ENCODE measurements at regions not wholly inside any gene's neighbourhood (a gene's known extent, or its start where the extent isn't known, plus 50 kb on each side); places are given as distances from the start of the nearest gene placed in this dataset.

DNA sequence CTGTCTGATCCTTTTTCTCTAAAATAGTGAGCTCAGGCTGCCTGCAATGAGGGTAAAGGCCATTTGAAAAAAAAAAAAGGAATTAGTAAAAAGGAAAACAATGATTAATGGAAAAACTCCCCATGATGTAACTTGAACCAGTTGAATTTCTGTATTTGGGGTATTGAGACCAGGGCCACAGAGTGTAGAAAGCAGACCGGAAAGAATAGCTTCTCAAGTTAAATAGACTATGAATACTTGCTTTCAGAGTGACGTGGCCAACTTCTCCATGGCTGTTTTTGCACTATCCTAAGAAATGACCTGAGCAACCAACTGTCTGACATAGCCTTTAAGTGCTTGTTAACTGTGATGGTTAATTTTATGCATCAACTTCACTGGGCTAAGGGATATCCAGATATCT lies 222.1 kb upstream of the INTU start:
- Histone ChIP-seq H3K4me1 (ENCODE audit: low read length) (no peaks in the 10 kb centered on the region), H3K9me3 (ENCODE audit: insufficient read depth, low read length) (no peaks in the 10 kb centered on the region), H3K4me2 (ENCODE audit: low read length) (no peak overlapping the region), H3K4me3 (ENCODE audit: low read length) (no peak overlapping the region), H2AFZ (ENCODE audit: low read depth, low read length) (no peak overlapping the region), H3K79me2 (ENCODE audit: low read length) (no peaks in the 10 kb centered on the region), H3K9ac (ENCODE audit: low read length) (no peak overlapping the region), H3K27ac (ENCODE audit: low read length) (no peak overlapping the region), H3K36me3 (replicated peaks; ENCODE audit: low read depth, low read length) (no peaks in the 10 kb centered on the region), H3K27me3 (ENCODE audit: low read depth, low read length) (no peaks in the 10 kb centered on the region), H4K20me1 (ENCODE audit: insufficient read depth, low read length) (no peaks in the 10 kb centered on the region)
- TF ChIP-seq EZH2phosphoT487 (IDR thresholded peaks at IDR 0.05; ENCODE audit: low read depth) (no peak), CTCF (IDR thresholded peaks at IDR 0.05; ENCODE audit: low read depth, low read length) (no peak)

DNA sequence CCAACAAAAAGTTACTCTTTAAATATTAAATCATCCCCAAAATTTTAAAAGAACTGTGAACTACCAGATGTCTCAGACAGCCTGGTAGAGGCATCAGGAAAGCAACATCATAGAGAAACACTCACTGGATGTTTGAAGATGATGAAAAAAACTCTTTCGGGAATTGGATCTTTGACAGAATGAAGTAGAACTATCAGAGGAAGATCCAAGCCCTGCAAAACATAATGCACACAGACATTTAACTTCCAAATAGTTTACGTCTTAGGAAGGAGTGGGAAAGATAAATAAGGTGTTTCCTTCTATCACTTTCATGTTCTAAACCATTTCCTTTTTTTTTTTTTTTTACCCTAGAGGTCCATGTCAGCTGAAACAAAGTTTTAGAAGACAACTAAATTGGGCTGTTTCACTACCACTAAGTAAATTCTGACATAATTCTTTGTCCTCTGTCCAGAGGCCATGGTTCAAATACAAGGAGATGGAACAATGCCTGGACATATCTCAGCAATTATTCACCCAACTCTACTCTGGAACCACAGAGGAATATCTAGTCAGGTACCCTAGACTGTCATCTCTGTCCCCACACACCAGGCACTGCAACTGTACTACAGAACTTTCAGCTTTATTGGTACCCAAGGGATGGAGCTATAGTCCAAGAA lies 217.7 kb upstream of the INTU start:
- Histone ChIP-seq H3K4me1 (ENCODE audit: low read length) (no peaks in the 10 kb centered on the region), H3K4me3 (ENCODE audit: low read length) (no peak overlapping the region), H3K27ac (ENCODE audit: low read length) (no peak overlapping the region), H3K4me2 (ENCODE audit: low read length) (no peak overlapping the region), H4K20me1 (ENCODE audit: insufficient read depth, low read length) (no peaks in the 10 kb centered on the region), H3K9me3 (ENCODE audit: insufficient read depth, low read length) (no peaks in the 10 kb centered on the region), H3K79me2 (ENCODE audit: low read length) (no peaks in the 10 kb centered on the region), H3K9ac (ENCODE audit: low read length) (no peak overlapping the region), H3K36me3 (replicated peaks; ENCODE audit: low read depth, low read length) (no peaks in the 10 kb centered on the region), H2AFZ (ENCODE audit: low read depth, low read length) (no peak overlapping the region), H3K27me3 (ENCODE audit: low read depth, low read length) (no peaks in the 10 kb centered on the region)
- no peak for TF ChIP-seq CTCF (IDR thresholded peaks at IDR 0.05; ENCODE audit: low read depth, low read length)
- no peak for TF ChIP-seq EZH2phosphoT487 (IDR thresholded peaks at IDR 0.05; ENCODE audit: low read depth)

DNA sequence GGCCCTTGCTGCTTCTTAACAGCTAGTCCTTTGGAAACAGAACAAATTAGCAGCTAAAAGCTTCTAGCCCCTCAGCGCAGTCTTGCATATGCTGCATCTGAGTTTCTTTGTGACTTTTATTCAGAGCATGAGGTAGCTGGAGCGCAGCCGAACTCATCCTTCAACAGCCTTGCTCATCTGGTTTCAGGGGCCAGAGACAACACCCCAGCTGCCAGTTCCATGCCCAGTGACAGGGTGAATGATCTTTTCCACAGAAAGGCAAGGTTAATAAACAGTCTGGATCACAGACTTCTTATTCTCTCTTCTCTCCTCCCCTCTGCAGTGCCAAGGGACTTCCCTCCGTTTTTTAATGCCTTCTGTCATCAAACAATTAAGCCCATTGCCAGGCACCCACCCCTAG lies 216.6 kb upstream of the INTU start:
- H3K27me3 ChIP-seq (ENCODE audit: low read depth, low read length), result no peaks in the 10 kb centered on the region
- no peaks in the 10 kb centered on the region for H3K4me1 ChIP-seq (ENCODE audit: low read length)
- no peaks in the 10 kb centered on the region for H3K36me3 ChIP-seq (replicated peaks; ENCODE audit: low read depth, low read length)
- no peaks in the 10 kb centered on the region for H3K9me3 ChIP-seq (ENCODE audit: insufficient read depth, low read length)
- no peak overlapping the region for H2AFZ ChIP-seq (ENCODE audit: low read depth, low read length)
- H3K9ac ChIP-seq (ENCODE audit: low read length), result no peak overlapping the region
- no peak overlapping the region for H3K4me2 ChIP-seq (ENCODE audit: low read length)
- H4K20me1 ChIP-seq (ENCODE audit: insufficient read depth, low read length), result no peaks in the 10 kb centered on the region
- TF ChIP-seq EZH2phosphoT487 (IDR thresholded peaks at IDR 0.05; ENCODE audit: low read depth) (no peak), CTCF (IDR thresholded peaks at IDR 0.05; ENCODE audit: low read depth, low read length) (no peak)
- no peak overlapping the region for H3K27ac ChIP-seq (ENCODE audit: low read length)
- no peaks in the 10 kb centered on the region for H3K79me2 ChIP-seq (ENCODE audit: low read length)
- H3K4me3 ChIP-seq (ENCODE audit: low read length), result no peak overlapping the region

DNA sequence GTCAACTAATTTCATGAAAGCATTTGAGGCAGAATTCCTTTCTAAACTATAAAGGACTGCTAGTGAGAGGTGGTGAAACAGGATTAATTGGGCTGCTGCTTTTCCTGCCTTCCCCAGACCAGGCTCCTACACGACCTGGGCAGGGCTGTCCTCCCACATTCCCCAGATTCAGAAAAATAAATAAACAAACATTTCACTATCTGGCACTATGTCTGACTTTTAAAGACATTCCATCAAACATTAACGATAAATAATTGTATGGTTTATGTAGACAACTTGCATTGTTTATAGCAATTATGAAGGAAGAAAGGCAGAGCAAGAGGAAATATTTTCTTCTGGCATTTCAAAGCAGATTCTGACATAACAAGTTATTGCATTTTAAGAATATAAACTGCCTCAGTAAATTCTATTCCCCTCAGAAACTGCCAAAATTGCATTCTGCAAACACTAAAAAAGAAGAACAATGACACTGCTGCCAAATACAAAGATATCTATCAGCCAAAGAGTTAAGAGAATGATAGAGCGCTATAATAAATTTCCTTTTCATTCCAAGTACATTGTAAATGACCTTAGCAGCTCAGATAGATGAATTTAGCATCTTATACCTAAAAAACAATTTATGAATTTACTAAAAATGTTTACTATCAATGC lies 214.7 kb upstream of the INTU start:
- H3K79me2 ChIP-seq (ENCODE audit: low read length), result no peaks in the 10 kb centered on the region
- TF ChIP-seq EZH2phosphoT487 (IDR thresholded peaks at IDR 0.05; ENCODE audit: low read depth) (no peak), CTCF (IDR thresholded peaks at IDR 0.05; ENCODE audit: low read depth, low read length) (no peak)
- H3K9ac ChIP-seq (ENCODE audit: low read length), result no peak overlapping the region
- H3K27me3 ChIP-seq (ENCODE audit: low read depth, low read length), result no peaks in the 10 kb centered on the region
- H2AFZ ChIP-seq (ENCODE audit: low read depth, low read length), result no peak overlapping the region
- no peak overlapping the region for H3K4me2 ChIP-seq (ENCODE audit: low read length)
- H3K9me3 ChIP-seq (ENCODE audit: insufficient read depth, low read length), result no peaks in the 10 kb centered on the region
- no peaks in the 10 kb centered on the region for H3K36me3 ChIP-seq (replicated peaks; ENCODE audit: low read depth, low read length)
- H3K27ac ChIP-seq (ENCODE audit: low read length), result no peak overlapping the region
- no peak overlapping the region for H3K4me3 ChIP-seq (ENCODE audit: low read length)
- no peaks in the 10 kb centered on the region for H4K20me1 ChIP-seq (ENCODE audit: insufficient read depth, low read length)
- H3K4me1 ChIP-seq (ENCODE audit: low read length), result no peaks in the 10 kb centered on the region
